ENCODE measurements at regions not wholly inside any gene's neighbourhood (a gene's known extent, or its start where the extent isn't known, plus 50 kb on each side); places are given as distances from the start of the nearest gene placed in this dataset.

DNA sequence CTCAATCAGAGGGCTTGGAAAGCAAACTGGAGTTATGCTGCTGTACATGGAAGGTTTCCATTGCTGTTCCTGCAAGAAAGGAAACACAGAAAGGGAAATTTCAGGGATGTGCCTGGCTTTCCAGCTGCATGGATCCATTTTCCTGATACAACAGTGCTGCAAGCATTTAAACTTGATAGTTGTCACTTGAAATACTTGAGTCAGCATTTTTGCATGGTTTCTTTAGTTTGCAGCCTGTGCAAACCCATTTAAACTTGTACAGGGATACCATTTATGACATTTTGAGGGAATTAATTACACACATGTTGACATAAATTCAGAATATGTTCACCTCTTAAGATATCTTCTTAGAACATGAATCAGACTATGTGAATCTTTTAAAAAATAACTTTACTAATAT is 131.1 kb upstream of the RASGEF1B start:
- no TSS peak for BruUV-seq (replicated peaks)
- DNase-seq (ENCODE audit: low read depth, low spot score) = no peak
- in situ Hi-C loops (cut with MboI) = no loop called here
- ChIA-PET POLR2A (no interaction called here), SMC1A (ENCODE audit: uncharacterized antibody, unreplicated experiment) (no interaction called here), CTCF (no interaction called here), RAD21 (ENCODE audit: unreplicated experiment) (no interaction called here)
- Histone ChIP-seq H3K27me3 (replicated peaks in 1 of 2; ENCODE audit: control insufficient read depth in 2 of 2, insufficient read depth in 2 of 2, low read length in 1 of 2) (no peaks in the 10 kb centered on the region), H2AFZ (ENCODE audit: control insufficient read depth, low read depth, low read length) (no peak overlapping the region), H3K4me3 (no peak overlapping the region), H3K36me3 (ENCODE audit: control insufficient read depth in 2 of 2, insufficient read depth in 2 of 2, low read length in 1 of 2) (no peaks in the 10 kb centered on the region), H3K4me2 (ENCODE audit: control insufficient read depth, insufficient read depth) (no peak overlapping the region), H3K9me3 (replicated peaks; ENCODE audit: control insufficient read depth, insufficient read depth, low read length) (no peaks in the 10 kb centered on the region), H4K20me1 (ENCODE audit: control insufficient read depth, insufficient read depth) (no peaks in the 10 kb centered on the region; the same call in 1 of the 2 replicates), H3K4me1 (ENCODE audit: control insufficient read depth, insufficient read depth, low read length) (no peaks in the 10 kb centered on the region), H3K27ac (ENCODE audit: control insufficient read depth, insufficient read depth) (no peak overlapping the region), H3K79me2 (ENCODE audit: control insufficient read depth, insufficient read depth, low read length) (no peaks in the 10 kb centered on the region), H3K9ac (ENCODE audit: control insufficient read depth, insufficient read depth, low read length) (no peak overlapping the region)
- intact Hi-C loops (cut with micrococcal nuclease; ENCODE audit: unreplicated experiment) = no loop called here
- no peak for ATAC-seq
- FAIRE-seq = no peak
- TF ChIP-seq, protein P1, sequence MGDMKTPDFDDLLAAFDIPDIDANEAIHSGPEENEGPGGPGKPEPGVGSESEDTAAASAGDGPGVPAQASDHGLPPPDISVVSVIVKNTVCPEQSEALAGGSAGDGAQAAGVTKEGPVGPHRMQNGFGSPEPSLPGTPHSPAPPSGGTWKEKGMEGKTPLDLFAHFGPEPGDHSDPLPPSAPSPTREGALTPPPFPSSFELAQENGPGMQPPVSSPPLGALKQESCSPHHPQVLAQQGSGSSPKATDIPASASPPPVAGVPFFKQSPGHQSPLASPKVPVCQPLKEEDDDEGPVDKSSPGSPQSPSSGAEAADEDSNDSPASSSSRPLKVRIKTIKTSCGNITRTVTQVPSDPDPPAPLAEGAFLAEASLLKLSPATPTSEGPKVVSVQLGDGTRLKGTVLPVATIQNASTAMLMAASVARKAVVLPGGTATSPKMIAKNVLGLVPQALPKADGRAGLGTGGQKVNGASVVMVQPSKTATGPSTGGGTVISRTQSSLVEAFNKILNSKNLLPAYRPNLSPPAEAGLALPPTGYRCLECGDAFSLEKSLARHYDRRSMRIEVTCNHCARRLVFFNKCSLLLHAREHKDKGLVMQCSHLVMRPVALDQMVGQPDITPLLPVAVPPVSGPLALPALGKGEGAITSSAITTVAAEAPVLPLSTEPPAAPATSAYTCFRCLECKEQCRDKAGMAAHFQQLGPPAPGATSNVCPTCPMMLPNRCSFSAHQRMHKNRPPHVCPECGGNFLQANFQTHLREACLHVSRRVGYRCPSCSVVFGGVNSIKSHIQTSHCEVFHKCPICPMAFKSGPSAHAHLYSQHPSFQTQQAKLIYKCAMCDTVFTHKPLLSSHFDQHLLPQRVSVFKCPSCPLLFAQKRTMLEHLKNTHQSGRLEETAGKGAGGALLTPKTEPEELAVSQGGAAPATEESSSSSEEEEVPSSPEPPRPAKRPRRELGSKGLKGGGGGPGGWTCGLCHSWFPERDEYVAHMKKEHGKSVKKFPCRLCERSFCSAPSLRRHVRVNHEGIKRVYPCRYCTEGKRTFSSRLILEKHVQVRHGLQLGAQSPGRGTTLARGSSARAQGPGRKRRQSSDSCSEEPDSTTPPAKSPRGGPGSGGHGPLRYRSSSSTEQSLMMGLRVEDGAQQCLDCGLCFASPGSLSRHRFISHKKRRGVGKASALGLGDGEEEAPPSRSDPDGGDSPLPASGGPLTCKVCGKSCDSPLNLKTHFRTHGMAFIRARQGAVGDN (IDR thresholded peaks at IDR 0.05) = no peak
- TF ChIP-seq MTA3 (IDR thresholded peaks at IDR 0.05; ENCODE audit: borderline replicate concordance, low read length) = no peak
- TF ChIP-seq, protein P2, sequence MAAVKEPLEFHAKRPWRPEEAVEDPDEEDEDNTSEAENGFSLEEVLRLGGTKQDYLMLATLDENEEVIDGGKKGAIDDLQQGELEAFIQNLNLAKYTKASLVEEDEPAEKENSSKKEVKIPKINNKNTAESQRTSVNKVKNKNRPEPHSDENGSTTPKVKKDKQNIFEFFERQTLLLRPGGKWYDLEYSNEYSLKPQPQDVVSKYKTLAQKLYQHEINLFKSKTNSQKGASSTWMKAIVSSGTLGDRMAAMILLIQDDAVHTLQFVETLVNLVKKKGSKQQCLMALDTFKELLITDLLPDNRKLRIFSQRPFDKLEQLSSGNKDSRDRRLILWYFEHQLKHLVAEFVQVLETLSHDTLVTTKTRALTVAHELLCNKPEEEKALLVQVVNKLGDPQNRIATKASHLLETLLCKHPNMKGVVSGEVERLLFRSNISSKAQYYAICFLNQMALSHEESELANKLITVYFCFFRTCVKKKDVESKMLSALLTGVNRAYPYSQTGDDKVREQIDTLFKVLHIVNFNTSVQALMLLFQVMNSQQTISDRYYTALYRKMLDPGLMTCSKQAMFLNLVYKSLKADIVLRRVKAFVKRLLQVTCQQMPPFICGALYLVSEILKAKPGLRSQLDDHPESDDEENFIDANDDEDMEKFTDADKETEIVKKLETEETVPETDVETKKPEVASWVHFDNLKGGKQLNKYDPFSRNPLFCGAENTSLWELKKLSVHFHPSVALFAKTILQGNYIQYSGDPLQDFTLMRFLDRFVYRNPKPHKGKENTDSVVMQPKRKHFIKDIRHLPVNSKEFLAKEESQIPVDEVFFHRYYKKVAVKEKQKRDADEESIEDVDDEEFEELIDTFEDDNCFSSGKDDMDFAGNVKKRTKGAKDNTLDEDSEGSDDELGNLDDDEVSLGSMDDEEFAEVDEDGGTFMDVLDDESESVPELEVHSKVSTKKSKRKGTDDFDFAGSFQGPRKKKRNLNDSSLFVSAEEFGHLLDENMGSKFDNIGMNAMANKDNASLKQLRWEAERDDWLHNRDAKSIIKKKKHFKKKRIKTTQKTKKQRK (IDR thresholded peaks at IDR 0.05; ENCODE audit: low read depth, low read length) = no peak
- TF ChIP-seq WRNIP1 (IDR thresholded peaks at IDR 0.05; ENCODE audit: borderline replicate concordance, low read depth, low read length) = no peak
- TF ChIP-seq, protein P3, sequence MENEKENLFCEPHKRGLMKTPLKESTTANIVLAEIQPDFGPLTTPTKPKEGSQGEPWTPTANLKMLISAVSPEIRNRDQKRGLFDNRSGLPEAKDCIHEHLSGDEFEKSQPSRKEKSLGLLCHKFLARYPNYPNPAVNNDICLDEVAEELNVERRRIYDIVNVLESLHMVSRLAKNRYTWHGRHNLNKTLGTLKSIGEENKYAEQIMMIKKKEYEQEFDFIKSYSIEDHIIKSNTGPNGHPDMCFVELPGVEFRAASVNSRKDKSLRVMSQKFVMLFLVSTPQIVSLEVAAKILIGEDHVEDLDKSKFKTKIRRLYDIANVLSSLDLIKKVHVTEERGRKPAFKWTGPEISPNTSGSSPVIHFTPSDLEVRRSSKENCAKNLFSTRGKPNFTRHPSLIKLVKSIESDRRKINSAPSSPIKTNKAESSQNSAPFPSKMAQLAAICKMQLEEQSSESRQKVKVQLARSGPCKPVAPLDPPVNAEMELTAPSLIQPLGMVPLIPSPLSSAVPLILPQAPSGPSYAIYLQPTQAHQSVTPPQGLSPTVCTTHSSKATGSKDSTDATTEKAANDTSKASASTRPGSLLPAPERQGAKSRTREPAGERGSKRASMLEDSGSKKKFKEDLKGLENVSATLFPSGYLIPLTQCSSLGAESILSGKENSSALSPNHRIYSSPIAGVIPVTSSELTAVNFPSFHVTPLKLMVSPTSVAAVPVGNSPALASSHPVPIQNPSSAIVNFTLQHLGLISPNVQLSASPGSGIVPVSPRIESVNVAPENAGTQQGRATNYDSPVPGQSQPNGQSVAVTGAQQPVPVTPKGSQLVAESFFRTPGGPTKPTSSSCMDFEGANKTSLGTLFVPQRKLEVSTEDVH (IDR thresholded peaks at IDR 0.05; ENCODE audit: low read depth, partially characterized antibody) = no peak

All from GM12878 (cell line).